GM20000 (cell line): ENCODE measurements at regions not wholly inside any gene's neighbourhood (a gene's known extent, or its start where the extent isn't known, plus 50 kb on each side); places are given as distances from the start of the nearest gene placed in this dataset.
"Not testable (repeated sequence)": the region's sequence is repeated elsewhere in the genome, so short reads cannot be mapped to it uniquely, and the experiment has no call there.

Experiments used
- DNase-seq: peaks from one replicate; pipeline ENCODE4 v3.0.0; 2012; ENCODE audit warnings: low spot score
- TF ChIP-seq, protein P1 (sequence below): IDR thresholded peaks from 2 replicates; pipeline ENCODE4 v1.5.1; 2012; ENCODE audit warnings: mild to moderate bottlenecking, control low read depth; ENCODE audit errors: extremely low read depth, missing control alignments

DNA sequence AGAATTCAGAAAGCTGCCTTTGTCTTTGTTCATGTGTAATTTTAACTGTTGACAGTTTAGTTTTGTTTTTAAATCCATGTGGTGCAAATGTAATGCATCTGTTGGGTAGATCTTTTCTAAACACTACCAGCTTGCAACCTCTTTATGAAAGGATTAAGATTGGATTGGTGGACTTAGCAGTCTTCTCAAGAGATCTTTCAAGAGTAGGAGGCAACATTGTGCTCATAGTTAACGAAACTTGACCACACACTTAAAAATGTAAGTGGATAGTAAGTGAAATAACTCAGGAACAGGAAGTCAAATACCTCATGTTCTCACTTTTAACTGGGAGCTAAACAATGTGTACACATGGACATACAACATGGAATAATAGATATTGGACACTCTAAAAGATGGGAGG lies 579.0 kb downstream of the RIT2 start:
- no peak for DNase-seq
- TF ChIP-seq, protein P1, sequence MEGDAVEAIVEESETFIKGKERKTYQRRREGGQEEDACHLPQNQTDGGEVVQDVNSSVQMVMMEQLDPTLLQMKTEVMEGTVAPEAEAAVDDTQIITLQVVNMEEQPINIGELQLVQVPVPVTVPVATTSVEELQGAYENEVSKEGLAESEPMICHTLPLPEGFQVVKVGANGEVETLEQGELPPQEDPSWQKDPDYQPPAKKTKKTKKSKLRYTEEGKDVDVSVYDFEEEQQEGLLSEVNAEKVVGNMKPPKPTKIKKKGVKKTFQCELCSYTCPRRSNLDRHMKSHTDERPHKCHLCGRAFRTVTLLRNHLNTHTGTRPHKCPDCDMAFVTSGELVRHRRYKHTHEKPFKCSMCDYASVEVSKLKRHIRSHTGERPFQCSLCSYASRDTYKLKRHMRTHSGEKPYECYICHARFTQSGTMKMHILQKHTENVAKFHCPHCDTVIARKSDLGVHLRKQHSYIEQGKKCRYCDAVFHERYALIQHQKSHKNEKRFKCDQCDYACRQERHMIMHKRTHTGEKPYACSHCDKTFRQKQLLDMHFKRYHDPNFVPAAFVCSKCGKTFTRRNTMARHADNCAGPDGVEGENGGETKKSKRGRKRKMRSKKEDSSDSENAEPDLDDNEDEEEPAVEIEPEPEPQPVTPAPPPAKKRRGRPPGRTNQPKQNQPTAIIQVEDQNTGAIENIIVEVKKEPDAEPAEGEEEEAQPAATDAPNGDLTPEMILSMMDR = no peak

DNA sequence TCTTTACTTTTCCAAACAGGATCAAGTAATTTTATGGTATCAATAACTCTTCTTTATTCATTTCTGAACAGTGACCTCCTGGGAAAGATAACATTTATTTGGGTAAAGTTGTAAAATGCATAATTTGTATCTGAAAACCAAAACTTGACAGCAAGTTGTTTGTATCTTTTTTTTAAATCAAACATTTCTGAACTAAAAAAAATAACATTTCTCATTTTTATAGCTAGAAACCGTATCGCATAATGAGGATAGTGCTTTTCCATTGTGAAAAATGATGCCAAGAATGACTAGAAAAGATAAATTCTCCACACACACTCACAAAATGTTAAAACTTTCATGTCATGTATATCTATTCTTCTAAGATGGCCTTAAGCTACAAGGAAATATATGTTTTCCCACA lies 578.2 kb downstream of the RIT2 start:
- DNase-seq = no peak
- TF ChIP-seq, protein P1 = no peak

DNA sequence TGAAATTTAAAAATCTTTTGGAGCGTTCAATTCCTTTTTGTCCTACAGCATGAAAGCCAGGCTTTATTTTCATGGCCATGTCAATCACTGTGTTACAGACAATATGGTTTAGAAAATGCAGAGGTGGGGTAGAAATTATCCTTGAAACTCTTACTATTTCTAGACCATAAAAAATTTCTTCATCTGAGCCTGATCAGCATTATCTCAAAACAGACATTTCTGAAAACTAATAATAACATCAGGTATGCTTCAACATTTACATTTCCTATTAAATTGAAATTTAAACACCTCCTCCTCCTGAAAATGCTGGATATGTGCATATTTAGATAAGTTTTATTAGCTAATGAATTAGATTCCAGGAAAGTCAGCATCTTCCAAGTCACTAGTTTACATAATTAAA lies 570.6 kb downstream of the RIT2 start:
- DNase-seq = no peak
- TF ChIP-seq, protein P1 = no peak

DNA sequence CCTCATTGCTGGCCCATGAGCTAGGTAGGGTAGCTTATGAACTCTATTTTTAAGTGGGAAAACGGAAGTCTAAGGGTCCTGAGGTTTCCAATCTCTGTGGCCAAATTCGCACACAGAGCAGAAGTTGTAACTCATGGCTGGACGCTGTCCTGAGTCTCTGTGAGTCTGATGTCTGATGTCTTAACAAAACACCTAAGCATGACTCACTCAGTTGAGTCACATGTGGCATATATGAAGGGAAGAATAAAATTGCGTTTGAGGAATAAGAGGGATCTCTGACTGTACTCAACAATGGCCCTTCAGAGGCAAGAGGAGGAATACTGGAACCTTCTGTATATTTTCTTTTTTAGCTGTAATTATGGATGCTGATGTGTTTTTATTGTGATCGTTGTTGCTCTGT lies 569.7 kb downstream of the RIT2 start:
- DNase-seq = no peak
- TF ChIP-seq, protein P1 = no peak

DNA sequence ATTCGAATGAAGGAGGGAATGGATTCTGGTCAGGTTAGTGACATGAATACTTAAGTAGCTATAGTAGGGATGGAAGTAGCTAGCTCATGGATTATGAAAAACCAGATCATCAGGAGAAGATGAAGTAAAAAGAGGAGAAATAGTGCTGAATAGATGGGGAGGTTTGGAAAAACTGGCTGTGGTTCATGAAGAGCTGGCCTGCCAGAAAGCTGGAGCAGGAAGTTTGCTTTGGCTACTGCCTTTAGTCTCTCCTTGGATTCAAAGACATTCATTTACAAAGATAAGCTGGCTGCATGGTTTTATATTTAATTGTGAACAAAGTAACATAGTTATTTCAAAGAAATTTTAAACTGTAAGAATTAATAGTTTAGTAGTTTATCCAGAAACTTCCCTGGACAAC lies 567.0 kb downstream of the RIT2 start:
- TF ChIP-seq, protein P1 = no peak
- DNase-seq = no peak

DNA sequence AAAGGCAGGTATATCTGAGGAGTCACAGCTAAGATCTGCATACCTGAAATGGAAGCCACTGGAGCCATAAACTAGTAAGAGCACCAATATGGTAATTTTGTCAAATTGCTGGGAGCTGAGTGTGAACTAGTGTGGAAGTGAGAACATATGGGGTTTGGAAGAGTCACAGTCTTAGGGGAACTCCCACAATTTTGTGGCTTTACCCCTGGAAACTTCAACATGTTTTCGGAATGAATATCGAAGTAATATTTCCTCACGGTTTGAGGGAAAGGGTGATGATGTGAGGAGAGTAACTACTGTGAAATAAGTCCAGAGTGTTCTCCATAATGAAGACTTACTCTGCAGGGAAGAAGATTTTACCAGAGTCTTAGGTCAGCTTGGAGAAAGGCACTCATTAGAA lies 565.9 kb downstream of the RIT2 start:
- TF ChIP-seq, protein P1 = no peak
- no peak for DNase-seq

DNA sequence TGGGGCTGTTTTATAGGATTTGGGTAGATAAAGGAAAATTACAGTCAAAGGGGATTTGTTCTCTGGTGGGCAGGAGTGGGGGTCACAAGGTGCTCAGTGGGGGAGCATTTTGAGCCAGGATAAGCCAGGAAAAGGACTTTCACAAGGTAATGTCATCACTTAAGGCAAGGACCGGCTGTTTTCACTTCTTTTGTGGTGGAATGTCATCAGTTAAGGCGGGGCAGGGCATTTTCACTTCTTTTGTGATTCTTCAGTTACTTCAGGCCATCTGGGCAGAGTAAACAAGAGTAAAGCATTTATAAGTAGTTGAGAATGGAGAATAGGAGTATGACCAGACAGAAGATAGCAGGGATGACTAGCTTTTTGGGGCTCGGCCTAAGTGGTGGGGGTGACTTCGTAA lies 562.9 kb downstream of the RIT2 start:
- DNase-seq = not testable (repeated sequence)

DNA sequence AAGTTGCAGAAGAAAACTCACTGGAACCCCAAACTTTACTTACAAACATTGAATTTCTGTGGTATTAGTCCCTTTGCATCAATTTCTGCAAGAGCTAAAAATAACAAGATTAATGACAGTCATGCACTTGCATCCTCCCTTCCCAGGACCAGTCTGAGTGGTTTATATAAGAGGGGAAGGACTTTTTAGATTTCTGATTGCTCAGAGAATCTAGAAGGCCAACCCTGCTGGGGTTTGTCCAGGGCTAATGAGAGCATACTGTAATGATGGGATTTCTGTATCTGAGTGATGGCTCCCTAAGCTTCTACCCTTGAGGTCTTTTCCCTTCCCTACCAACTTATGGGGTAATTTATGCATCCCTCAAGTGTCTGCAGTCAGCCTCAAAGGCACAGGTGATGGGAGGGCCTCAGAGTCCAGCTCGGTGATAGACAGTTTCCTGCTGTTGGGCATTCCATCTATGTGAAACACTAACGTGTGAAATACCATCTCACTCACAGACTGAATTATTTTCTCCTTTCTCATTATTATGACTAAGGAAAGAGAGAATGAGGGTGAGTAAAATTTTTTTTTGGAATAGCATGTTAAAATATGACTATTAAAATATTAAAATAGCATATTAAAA lies 556.3 kb downstream of the RIT2 start:
- TF ChIP-seq, protein P1 = no peak
- DNase-seq = no peak
